ENCODE measurements at regions not wholly inside any gene's neighbourhood (a gene's known extent, or its start where the extent isn't known, plus 50 kb on each side); places are given as distances from the start of the nearest gene placed in this dataset.

DNA sequence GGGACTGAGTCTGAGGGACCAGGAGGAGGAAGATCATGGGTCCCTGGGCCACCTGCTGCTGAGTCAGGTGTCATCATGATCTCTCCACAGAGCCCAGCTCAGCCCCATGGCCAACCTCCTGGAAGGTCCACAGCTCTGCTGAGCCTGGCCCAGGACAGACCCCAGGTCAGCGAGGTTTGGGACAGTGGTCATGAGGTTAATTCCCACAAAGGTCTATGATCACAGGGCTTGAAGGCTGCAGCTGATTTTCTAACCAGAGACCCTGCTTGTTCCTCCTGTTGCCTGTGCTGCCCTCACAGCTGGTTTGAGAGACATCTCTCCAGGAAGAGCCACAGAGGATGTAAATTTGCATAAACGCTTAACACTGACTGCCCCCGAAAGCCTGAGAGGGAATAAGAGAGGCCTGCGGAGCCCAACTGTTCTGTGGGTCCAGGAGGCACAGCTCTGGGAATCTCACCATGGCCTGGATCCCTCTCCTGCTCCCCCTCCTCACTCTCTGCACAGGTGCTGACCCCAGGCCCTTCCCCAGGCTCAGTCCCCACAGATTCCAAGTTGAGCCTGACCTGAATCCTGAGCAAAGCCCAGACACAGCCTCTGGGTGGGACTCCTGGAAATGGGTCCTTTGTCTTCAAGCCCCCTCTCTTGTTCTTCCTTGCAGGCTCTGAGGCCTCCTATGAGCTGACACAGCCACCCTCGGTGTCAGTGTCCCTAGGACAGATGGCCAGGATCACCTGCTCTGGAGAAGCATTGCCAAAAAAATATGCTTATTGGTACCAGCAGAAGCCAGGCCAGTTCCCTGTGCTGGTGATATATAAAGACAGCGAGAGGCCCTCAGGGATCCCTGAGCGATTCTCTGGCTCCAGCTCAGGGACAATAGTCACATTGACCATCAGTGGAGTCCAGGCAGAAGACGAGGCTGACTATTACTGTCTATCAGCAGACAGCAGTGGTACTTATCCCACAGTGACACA is 102.8 kb downstream of the GGTLC2 start:
- DNase-seq (ENCODE audit: extremely low spot score, unreplicated experiment) = no peak
- H3K4me1 Mint-ChIP-seq (ENCODE audit: unreplicated experiment) = no peaks in the 10 kb centered on the region
- H3K27me3 Mint-ChIP-seq = peaks cover 36% of the 10 kb centered on the region
- no peak overlapping the region for H3K4me3 Mint-ChIP-seq
- no peaks in the 10 kb centered on the region for H3K9me3 Mint-ChIP-seq
- TF ChIP-seq, protein P1, sequence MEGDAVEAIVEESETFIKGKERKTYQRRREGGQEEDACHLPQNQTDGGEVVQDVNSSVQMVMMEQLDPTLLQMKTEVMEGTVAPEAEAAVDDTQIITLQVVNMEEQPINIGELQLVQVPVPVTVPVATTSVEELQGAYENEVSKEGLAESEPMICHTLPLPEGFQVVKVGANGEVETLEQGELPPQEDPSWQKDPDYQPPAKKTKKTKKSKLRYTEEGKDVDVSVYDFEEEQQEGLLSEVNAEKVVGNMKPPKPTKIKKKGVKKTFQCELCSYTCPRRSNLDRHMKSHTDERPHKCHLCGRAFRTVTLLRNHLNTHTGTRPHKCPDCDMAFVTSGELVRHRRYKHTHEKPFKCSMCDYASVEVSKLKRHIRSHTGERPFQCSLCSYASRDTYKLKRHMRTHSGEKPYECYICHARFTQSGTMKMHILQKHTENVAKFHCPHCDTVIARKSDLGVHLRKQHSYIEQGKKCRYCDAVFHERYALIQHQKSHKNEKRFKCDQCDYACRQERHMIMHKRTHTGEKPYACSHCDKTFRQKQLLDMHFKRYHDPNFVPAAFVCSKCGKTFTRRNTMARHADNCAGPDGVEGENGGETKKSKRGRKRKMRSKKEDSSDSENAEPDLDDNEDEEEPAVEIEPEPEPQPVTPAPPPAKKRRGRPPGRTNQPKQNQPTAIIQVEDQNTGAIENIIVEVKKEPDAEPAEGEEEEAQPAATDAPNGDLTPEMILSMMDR (conservative IDR thresholded peaks at IDR 0.05) = no peak
- H3K27ac Mint-ChIP-seq = no peak overlapping the region
- H3K36me3 Mint-ChIP-seq = no peaks in the 10 kb centered on the region

DNA sequence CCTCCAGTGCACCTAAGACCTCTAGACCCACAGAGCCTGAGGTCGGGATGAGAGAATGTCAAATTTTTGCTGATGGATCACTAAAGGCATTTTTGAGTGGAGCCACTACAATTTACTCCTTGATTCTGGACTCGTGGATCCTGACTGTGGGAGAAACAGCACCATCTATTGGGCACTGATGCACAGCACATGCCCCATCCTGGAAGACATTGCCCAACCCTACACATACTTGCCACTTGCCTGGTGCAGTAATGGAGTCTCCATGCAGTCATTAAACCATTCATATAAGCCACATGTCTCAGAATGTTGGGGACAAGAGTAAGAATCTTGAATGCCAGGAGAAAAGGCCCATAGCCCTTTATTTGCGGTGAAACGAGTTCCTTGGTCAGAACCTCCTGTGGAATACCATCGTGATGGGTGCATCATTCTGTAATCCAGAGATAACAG is 103.9 kb downstream of the GGTLC2 start:
- TF ChIP-seq, protein P1 (conservative IDR thresholded peaks at IDR 0.05) = peak; percentile 75
- H3K27ac Mint-ChIP-seq = no peak overlapping the region
- H3K27me3 Mint-ChIP-seq = peaks cover 26% of the 10 kb centered on the region
- H3K4me1 Mint-ChIP-seq (ENCODE audit: unreplicated experiment) = no peaks in the 10 kb centered on the region
- no peaks in the 10 kb centered on the region for H3K9me3 Mint-ChIP-seq
- no peak overlapping the region for H3K4me3 Mint-ChIP-seq
- DNase-seq (ENCODE audit: extremely low spot score, unreplicated experiment) = no peak
- no peaks in the 10 kb centered on the region for H3K36me3 Mint-ChIP-seq

DNA sequence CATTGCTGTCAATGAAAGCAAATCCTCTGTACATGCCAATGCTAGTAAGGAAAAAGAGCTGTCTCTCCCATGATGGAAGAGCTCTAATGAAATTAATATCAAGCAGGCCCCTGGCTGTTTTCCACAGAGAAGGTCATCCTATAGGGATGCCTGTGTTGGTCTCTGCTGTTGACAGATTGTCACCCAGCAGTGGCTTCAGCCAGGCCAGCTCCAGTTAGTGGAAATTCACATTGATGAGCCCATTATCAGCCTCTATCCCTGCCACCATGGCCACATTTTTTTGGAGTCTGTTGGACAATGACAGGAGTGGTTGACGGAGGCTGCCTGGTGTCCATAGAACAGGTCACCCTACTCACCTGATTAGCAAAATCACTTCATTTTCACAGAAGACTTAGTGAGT is 104.3 kb downstream of the GGTLC2 start:
- H3K9me3 Mint-ChIP-seq = no peaks in the 10 kb centered on the region
- no peak overlapping the region for H3K4me3 Mint-ChIP-seq
- H3K4me1 Mint-ChIP-seq (ENCODE audit: unreplicated experiment) = no peaks in the 10 kb centered on the region
- peaks cover 26% of the 10 kb centered on the region for H3K27me3 Mint-ChIP-seq
- TF ChIP-seq, protein P1 (conservative IDR thresholded peaks at IDR 0.05) = no peak
- H3K27ac Mint-ChIP-seq = no peak overlapping the region
- H3K36me3 Mint-ChIP-seq = no peaks in the 10 kb centered on the region
- no peak for DNase-seq (ENCODE audit: extremely low spot score, unreplicated experiment)

DNA sequence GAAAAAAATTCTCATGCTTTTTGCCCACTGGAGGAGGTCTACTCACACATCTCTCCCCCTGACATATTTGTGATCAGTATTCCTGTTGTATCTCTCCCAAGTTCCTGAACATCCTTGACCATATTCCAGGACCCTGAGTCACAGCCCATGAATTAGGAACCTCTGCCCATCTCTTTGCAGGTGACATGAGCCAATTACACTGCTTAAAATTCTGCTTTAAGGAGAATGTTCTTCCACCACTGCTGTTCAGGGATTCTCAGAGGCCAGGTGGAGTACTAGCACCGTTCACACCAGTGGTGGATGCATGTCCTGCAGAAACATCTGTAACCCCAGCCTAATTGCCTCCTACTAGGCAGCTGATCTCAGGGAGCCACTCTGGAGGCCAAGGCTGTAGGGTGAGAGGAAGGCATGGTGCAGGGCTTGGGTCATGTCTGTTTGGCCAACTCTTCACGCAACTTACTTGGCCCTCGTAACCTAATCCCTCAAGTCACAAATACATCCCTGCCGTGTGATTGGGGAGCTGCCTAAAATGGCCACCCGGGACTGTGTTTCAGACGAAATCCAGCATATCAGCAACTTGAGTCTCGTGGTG is 104.8 kb downstream of the GGTLC2 start:
- no peak for DNase-seq (ENCODE audit: extremely low spot score, unreplicated experiment)
- Mint-ChIP-seq H3K4me1 (ENCODE audit: unreplicated experiment) (no peaks in the 10 kb centered on the region), H3K27ac (no peak overlapping the region), H3K4me3 (no peak overlapping the region), H3K36me3 (no peaks in the 10 kb centered on the region), H3K9me3 (no peaks in the 10 kb centered on the region), H3K27me3 (peaks cover 21% of the 10 kb centered on the region)
- TF ChIP-seq, protein P1 (conservative IDR thresholded peaks at IDR 0.05) = no peak

DNA sequence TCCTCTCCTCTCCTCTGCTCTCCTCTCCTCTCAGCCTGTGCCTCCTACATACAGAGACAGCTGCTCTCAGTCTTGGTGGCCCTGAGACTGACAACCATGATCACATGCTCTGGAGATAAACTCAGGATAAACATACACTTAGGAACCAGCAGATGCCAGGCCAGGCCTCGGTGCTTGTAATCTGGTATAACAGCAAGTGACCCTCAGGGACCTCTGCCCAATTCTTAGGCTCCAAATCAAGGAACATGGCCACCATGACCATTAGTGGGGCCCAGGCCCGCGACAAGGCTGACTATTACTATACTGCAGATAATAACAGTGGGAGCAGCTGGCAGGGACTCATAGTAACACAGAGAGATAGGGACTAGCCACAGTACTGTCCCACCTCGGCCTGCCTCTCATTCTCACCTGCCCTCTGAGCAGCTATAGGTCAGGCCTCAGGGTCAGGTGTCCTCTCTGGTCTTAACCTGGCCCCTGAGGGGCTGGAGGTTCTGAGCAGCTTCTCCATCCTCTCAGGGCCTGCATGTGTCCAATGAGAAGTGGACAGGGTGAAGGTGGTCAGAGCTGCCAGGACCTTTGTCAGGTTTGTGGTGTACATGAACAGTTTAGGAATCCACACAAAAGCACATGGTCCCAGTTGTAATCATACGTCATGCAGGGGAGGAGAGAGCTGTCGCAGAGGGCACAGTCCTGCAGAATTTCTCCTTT is 106.1 kb downstream of the GGTLC2 start:
- peaks cover 16% of the 10 kb centered on the region for H3K27me3 Mint-ChIP-seq
- TF ChIP-seq, protein P1 (conservative IDR thresholded peaks at IDR 0.05) = no peak
- no peaks in the 10 kb centered on the region for H3K4me1 Mint-ChIP-seq (ENCODE audit: unreplicated experiment)
- DNase-seq (ENCODE audit: extremely low spot score, unreplicated experiment) = no peak
- H3K27ac Mint-ChIP-seq = no peak overlapping the region
- H3K36me3 Mint-ChIP-seq = no peaks in the 10 kb centered on the region
- H3K9me3 Mint-ChIP-seq = no peaks in the 10 kb centered on the region
- H3K4me3 Mint-ChIP-seq = no peak overlapping the region
